OCI-LY1 (cell line): ENCODE measurements at regions not wholly inside any gene's neighbourhood (a gene's known extent, or its start where the extent isn't known, plus 50 kb on each side); places are given as distances from the start of the nearest gene placed in this dataset.

Experiments
- H2AFZ ChIP-seq: fragments of 200-600 bp; sonication (generic), shearing (Covaris generic); 2 replicates; pipeline ENCODE4 v1.6.0; 2014; ENCODE audit warnings: antibody characterized with exemption, mild to moderate bottlenecking, low read length
- H3F3A ChIP-seq: fragments of 200-600 bp; sonication (generic), shearing (Covaris generic); 2 replicates; pipeline ENCODE4 v1.6.0; 2014; ENCODE audit warnings: mild to moderate bottlenecking, antibody characterized with exemption, low read length, moderate library complexity; ENCODE audit not compliant: insufficient read depth
- H3K27ac ChIP-seq: fragments of 200-600 bp; sonication (generic); 2 replicates; pipeline ENCODE4 v1.5.1; 2014; ENCODE audit warnings: low read length, mixed run types, mild to moderate bottlenecking, low read depth; ENCODE audit not compliant: poor library complexity, severe bottlenecking
- H3K27me3 ChIP-seq: fragments of 200-600 bp; sonication (generic); 2 replicates; pipeline ENCODE4 v1.6.0; 2014; ENCODE audit warnings: antibody characterized with exemption, mild to moderate bottlenecking, low read length, moderate library complexity; ENCODE audit not compliant: insufficient read depth
- H3K36me3 ChIP-seq: fragments of 200-600 bp; sonication (generic); 2 replicates; pipeline ENCODE4 v1.6.1; 2014; ENCODE audit warnings: mild to moderate bottlenecking, antibody characterized with exemption, low read length, moderate library complexity, mixed read lengths; ENCODE audit not compliant: insufficient read depth
- H3K4me1 ChIP-seq: fragments of 200-600 bp; sonication (generic); 2 replicates; pipeline ENCODE4 v1.5.1; 2014; ENCODE audit warnings: mild to moderate bottlenecking, low read length, moderate library complexity; ENCODE audit not compliant: insufficient read depth, severe bottlenecking
- H3K4me2 ChIP-seq: fragments of 200-600 bp; sonication (generic), shearing (Covaris generic); 2 replicates; pipeline ENCODE4 v1.6.1; 2014; ENCODE audit warnings: low read length
- H3K4me3 ChIP-seq: fragments of 200-600 bp; sonication (generic); 2 replicates; pipeline ENCODE4 v1.5.1; 2014; ENCODE audit warnings: low read length, low read depth, mild to moderate bottlenecking, mixed read lengths; ENCODE audit not compliant: poor library complexity, severe bottlenecking
- H3K79me2 ChIP-seq: fragments of 200-600 bp; shearing (Covaris generic); 2 replicates; pipeline ENCODE4 v1.6.1; 2016; ENCODE audit warnings: mixed run types, low read length, mixed read lengths; ENCODE audit not compliant: insufficient read depth
- H3K9ac ChIP-seq: fragments of 200-600 bp; sonication (generic), shearing (Covaris generic); 2 replicates; pipeline ENCODE4 v1.6.1; 2014; ENCODE audit warnings: mild to moderate bottlenecking, low read length, mixed read lengths
- H3K9me2 ChIP-seq: fragments of 200-600 bp; sonication (generic), shearing (Covaris generic); 2 replicates; pipeline ENCODE4 v1.6.1; 2014; ENCODE audit warnings: low read depth, mild to moderate bottlenecking, low read length, mixed read lengths
- H3K9me3 ChIP-seq: fragments of 200-600 bp; shearing (Covaris generic); 2 replicates; pipeline ENCODE4 v1.6.1; 2014; ENCODE audit warnings: low read length, mixed read lengths
- H4K20me1 ChIP-seq: fragments of 200-600 bp; sonication (generic), shearing (Covaris generic); 2 replicates; pipeline ENCODE4 v1.6.0; 2016; ENCODE audit warnings: mild to moderate bottlenecking, low read length; ENCODE audit not compliant: insufficient read depth
- CTCF ChIP-seq: fragments of 200-600 bp; sonication (generic), shearing (Covaris generic); IDR thresholded peaks from 2 replicates; pipeline ENCODE4 v1.5.1; 2017; ENCODE audit warnings: mild to moderate bottlenecking, antibody characterized with exemption, low read length, moderate library complexity, mixed read lengths
- EZH2 ChIP-seq: fragments of 200-600 bp; sonication (generic), shearing (Covaris generic); IDR thresholded peaks from 2 replicates; pipeline ENCODE4 v1.8.0; 2017; ENCODE audit warnings: borderline replicate concordance, mixed run types, mild to moderate bottlenecking, antibody characterized with exemption, low read length, moderate library complexity, mixed read lengths

- no peak for TF ChIP-seq EZH2
- no peak for TF ChIP-seq CTCF
- H3K9ac ChIP-seq: no peak overlapping the region
- no peaks in the 10 kb centered on the region for H3F3A ChIP-seq
- no peak overlapping the region for H2AFZ ChIP-seq
- no peaks in the 10 kb centered on the region for H4K20me1 ChIP-seq
- no peak overlapping the region for H3K4me2 ChIP-seq
- no peak overlapping the region for H3K27ac ChIP-seq
- H3K36me3 ChIP-seq: no peaks in the 10 kb centered on the region
- H3K9me2 ChIP-seq: no peaks in the 10 kb centered on the region
- no peaks in the 10 kb centered on the region for H3K9me3 ChIP-seq
- no peaks in the 10 kb centered on the region for H3K27me3 ChIP-seq
- no peaks in the 10 kb centered on the region for H3K4me1 ChIP-seq
- H3K4me3 ChIP-seq: no peak overlapping the region
- H3K79me2 ChIP-seq: no peaks in the 10 kb centered on the region
Observed at GRCh38 chr4:11748164-11748872, 319.6 kb upstream of the HS3ST1 start.

GRCh38 chr4:11746734-11747133 is 318.0 kb upstream of the HS3ST1 start:
- Histone ChIP-seq H3K27me3 (no peaks in the 10 kb centered on the region), H3K4me1 (no peaks in the 10 kb centered on the region), H3K27ac (no peak overlapping the region), H3K4me2 (no peak overlapping the region), H3K36me3 (no peaks in the 10 kb centered on the region), H4K20me1 (no peaks in the 10 kb centered on the region), H3F3A (no peaks in the 10 kb centered on the region), H3K9me3 (no peaks in the 10 kb centered on the region), H3K79me2 (no peaks in the 10 kb centered on the region), H3K9ac (no peak overlapping the region), H3K4me3 (no peak overlapping the region), H2AFZ (no peak overlapping the region), H3K9me2 (no peaks in the 10 kb centered on the region)
- TF ChIP-seq CTCF: no peak
- TF ChIP-seq EZH2: no peak

- H3K4me1 ChIP-seq: no peaks in the 10 kb centered on the region
- no peak overlapping the region for H3K4me3 ChIP-seq
- no peak overlapping the region for H3K4me2 ChIP-seq
- no peak overlapping the region for H3K9ac ChIP-seq
- H3K79me2 ChIP-seq: no peaks in the 10 kb centered on the region
- H4K20me1 ChIP-seq: no peaks in the 10 kb centered on the region
- H3K27ac ChIP-seq: no peak overlapping the region
- H3K9me3 ChIP-seq: no peaks in the 10 kb centered on the region
- no peaks in the 10 kb centered on the region for H3F3A ChIP-seq
- H3K9me2 ChIP-seq: no peaks in the 10 kb centered on the region
- no peak for TF ChIP-seq CTCF
- TF ChIP-seq EZH2: no peak
- H3K27me3 ChIP-seq: no peaks in the 10 kb centered on the region
- no peaks in the 10 kb centered on the region for H3K36me3 ChIP-seq
- H2AFZ ChIP-seq: no peak overlapping the region
Observed at GRCh38 chr4:11743976-11744375, 315.3 kb upstream of the HS3ST1 start.
